Left lobe of liver (tissue), 2 donors: ENCODE measurements at regions not wholly inside any gene's neighbourhood (a gene's known extent, or its start where the extent isn't known, plus 50 kb on each side); places are given as distances from the start of the nearest gene placed in this dataset.

Source experiments
- ATAC-seq: fragments of 200-7000 bp; cut with Tn5 transposase; one replicate; pipeline ENCODE4 v1.9.1; 2020; ENCODE audit warnings: mild to moderate bottlenecking, moderate library complexity
- DNase-seq: peaks from one replicate; pipeline ENCODE4 v3.0.0-alpha.2; 2020; ENCODE audit warnings: low spot score
- donor health status: DM: no; HTN: no; CAD: no; lungs with moderate emphysema.
- donor health status: DM: no; HTN: yes; CAD: no.

GRCh38 chr5:66459728-66460127, 136.5 kb upstream of the MAST4 start:
- ATAC-seq (no peak), DNase-seq (no peak)

- DNase-seq = no peak
- ATAC-seq = no peak
Observed at GRCh38 chr5:66467564-66467963, 128.6 kb upstream of the MAST4 start.

GRCh38 chr5:66469684-66470083, 126.5 kb upstream of the MAST4 start:
- no peak for ATAC-seq
- no peak for DNase-seq

GRCh38 chr5:66472010-66472409, 124.2 kb upstream of the MAST4 start:
- ATAC-seq = no peak

GRCh38 chr5:66475731-66476130, 120.5 kb upstream of the MAST4 start:
- ATAC-seq (no peak), DNase-seq (no peak)

More at GRCh38 chr5:66472010-66472409, 124.2 kb upstream of the MAST4 start:
- DNase-seq = no peak

- ATAC-seq (no peak), DNase-seq (no peak)
Observed at GRCh38 chr5:66477596-66477995, 118.6 kb upstream of the MAST4 start.

- DNase-seq = no peak
- no peak for ATAC-seq
Observed at GRCh38 chr5:66494437-66494836, 101.8 kb upstream of the MAST4 start.

- ATAC-seq = peak; percentile 68
- DNase-seq = no peak
Observed at GRCh38 chr5:66498791-66499207, 97.4 kb upstream of the MAST4 start.

GRCh38 chr5:66503203-66503789, 92.9 kb upstream of the MAST4 start:
- DNase-seq (no peak), ATAC-seq (no peak)

GRCh38 chr5:66507106-66507505, 89.1 kb upstream of the MAST4 start:
- DNase-seq (no peak), ATAC-seq (no peak)

GRCh38 chr5:66511491-66511890, 84.7 kb upstream of the MAST4 start:
- no peak for DNase-seq

GRCh38 chr5:66513130-66513529, 83.1 kb upstream of the MAST4 start:
- DNase-seq (no peak), ATAC-seq (no peak)

More at GRCh38 chr5:66511491-66511890, 84.7 kb upstream of the MAST4 start:
- ATAC-seq = no peak

- DNase-seq = no peak
- no peak for ATAC-seq
Observed at GRCh38 chr5:66515209-66515608, 81.0 kb upstream of the MAST4 start.

GRCh38 chr5:66516550-66516949, 79.6 kb upstream of the MAST4 start:
- DNase-seq (no peak), ATAC-seq (no peak)

GRCh38 chr5:66517351-66517750, 78.8 kb upstream of the MAST4 start:
- DNase-seq (no peak), ATAC-seq (no peak)

GRCh38 chr5:66518052-66518451, 78.1 kb upstream of the MAST4 start:
- DNase-seq (no peak), ATAC-seq (no peak)

- DNase-seq = no peak
- no peak for ATAC-seq
Observed at GRCh38 chr5:66518753-66519152, 77.4 kb upstream of the MAST4 start.

- no peak for DNase-seq
- no peak for ATAC-seq
Observed at GRCh38 chr5:66519626-66520025, 76.6 kb upstream of the MAST4 start.

GRCh38 chr5:66520854-66521253, 75.3 kb upstream of the MAST4 start:
- DNase-seq = no peak

GRCh38 chr5:66527478-66528035, 68.6 kb upstream of the MAST4 start:
- ATAC-seq = no peak
- no peak for DNase-seq

More at GRCh38 chr5:66520854-66521253, 75.3 kb upstream of the MAST4 start:
- ATAC-seq = no peak

- no peak for DNase-seq
- no peak for ATAC-seq
Observed at GRCh38 chr5:66529182-66529581, 67.0 kb upstream of the MAST4 start.

GRCh38 chr5:66529704-66530103, 66.5 kb upstream of the MAST4 start:
- DNase-seq (no peak), ATAC-seq (no peak)

GRCh38 chr5:66538126-66538525, 58.1 kb upstream of the MAST4 start:
- ATAC-seq (no peak), DNase-seq (no peak)
